Progenitor cell of endocrine pancreas (in vitro differentiated cells): ENCODE measurements at regions not wholly inside any gene's neighbourhood (a gene's known extent, or its start where the extent isn't known, plus 50 kb on each side); places are given as distances from the start of the nearest gene placed in this dataset.
"Not testable (repeated sequence)": the region's sequence is repeated elsewhere in the genome, so short reads cannot be mapped to it uniquely, and the experiment has no call there.

Source experiments
- DNase-seq: peaks from one replicate; pipeline ENCODE4 v3.0.0; 2021; ENCODE audit warnings: low spot score; ENCODE audit not compliant: unreplicated experiment
- H3K27ac Mint-ChIP-seq: 2 replicates; pipeline ENCODE4 v1.8.0; 2021; ENCODE audit warnings: mild to moderate bottlenecking, moderate library complexity, mixed read lengths
- H3K27me3 Mint-ChIP-seq: 2 replicates; pipeline ENCODE4 v1.8.0; 2021; ENCODE audit warnings: mixed read lengths
- H3K36me3 Mint-ChIP-seq: 2 replicates; pipeline ENCODE4 v1.8.0; 2022; ENCODE audit warnings: mixed read lengths; ENCODE audit not compliant: insufficient read depth
- H3K4me1 Mint-ChIP-seq: 2 replicates; pipeline ENCODE4 v1.8.0; 2021; ENCODE audit warnings: low read depth, mixed read lengths
- H3K4me3 Mint-ChIP-seq: 2 replicates; pipeline ENCODE4 v1.8.0; 2021; ENCODE audit warnings: low read depth, mild to moderate bottlenecking, moderate library complexity, mixed read lengths
- H3K9me3 Mint-ChIP-seq: 2 replicates; pipeline ENCODE4 v1.8.0; 2021; ENCODE audit warnings: low read depth, mixed read lengths
- TF ChIP-seq, protein P1 (sequence below): fragments of 200-600 bp; sonication (generic); IDR thresholded peaks from one replicate; pipeline ENCODE4 v1.5.0; 2021; ENCODE audit warnings: antibody characterized with exemption, mild to moderate bottlenecking; ENCODE audit not compliant: unreplicated experiment

DNA sequence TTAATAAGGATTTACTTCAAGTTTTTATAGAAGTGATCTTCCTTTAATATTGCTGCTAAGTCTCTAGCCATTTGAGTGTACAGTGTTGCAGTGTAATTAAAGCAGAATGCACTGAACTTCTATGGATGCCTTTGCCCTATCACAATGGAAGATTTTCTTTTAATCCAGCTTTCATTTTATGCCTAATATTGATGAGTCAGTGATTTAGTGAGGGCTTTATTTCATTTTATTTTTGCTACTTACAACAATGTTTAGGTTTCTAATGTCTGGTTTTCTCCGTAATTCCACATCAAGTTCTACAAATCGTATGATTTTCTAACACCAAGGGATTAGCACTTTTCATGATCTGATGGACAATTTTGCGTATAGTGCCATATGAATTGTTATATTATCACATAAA lies 504.1 kb downstream of the PCDH11X start:
- no peaks in the 10 kb centered on the region for H3K36me3 Mint-ChIP-seq
- TF ChIP-seq, protein P1, sequence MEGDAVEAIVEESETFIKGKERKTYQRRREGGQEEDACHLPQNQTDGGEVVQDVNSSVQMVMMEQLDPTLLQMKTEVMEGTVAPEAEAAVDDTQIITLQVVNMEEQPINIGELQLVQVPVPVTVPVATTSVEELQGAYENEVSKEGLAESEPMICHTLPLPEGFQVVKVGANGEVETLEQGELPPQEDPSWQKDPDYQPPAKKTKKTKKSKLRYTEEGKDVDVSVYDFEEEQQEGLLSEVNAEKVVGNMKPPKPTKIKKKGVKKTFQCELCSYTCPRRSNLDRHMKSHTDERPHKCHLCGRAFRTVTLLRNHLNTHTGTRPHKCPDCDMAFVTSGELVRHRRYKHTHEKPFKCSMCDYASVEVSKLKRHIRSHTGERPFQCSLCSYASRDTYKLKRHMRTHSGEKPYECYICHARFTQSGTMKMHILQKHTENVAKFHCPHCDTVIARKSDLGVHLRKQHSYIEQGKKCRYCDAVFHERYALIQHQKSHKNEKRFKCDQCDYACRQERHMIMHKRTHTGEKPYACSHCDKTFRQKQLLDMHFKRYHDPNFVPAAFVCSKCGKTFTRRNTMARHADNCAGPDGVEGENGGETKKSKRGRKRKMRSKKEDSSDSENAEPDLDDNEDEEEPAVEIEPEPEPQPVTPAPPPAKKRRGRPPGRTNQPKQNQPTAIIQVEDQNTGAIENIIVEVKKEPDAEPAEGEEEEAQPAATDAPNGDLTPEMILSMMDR, result no peak
- H3K9me3 Mint-ChIP-seq, result no peaks in the 10 kb centered on the region
- H3K4me3 Mint-ChIP-seq, result no peak overlapping the region
- H3K27me3 Mint-ChIP-seq, result no peaks in the 10 kb centered on the region
- no peaks in the 10 kb centered on the region for H3K4me1 Mint-ChIP-seq
- no peak overlapping the region for H3K27ac Mint-ChIP-seq
- DNase-seq, result no peak

DNA sequence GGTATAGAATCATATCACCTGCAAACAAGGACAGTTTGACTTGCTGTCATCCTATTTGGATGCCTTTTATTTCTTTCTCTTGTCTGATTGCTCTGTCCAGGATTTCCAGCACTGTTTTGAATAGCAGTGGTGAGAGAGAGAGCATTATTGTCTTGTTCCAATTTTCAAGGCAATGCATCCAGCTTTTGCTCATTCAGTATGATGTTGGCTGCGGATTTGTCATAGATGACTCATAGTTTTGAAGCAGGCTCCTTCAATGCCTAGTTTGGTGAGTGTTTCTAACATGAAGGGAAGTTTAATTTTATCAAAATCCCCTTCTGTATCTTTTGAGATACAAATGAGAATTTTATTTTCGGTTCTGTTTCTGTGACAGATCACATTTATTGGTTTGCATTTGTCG lies 518.9 kb downstream of the PCDH11X start:
- not testable (repeated sequence) for H3K36me3 Mint-ChIP-seq, H3K27me3 Mint-ChIP-seq, H3K4me1 Mint-ChIP-seq, H3K4me3 Mint-ChIP-seq, H3K9me3 Mint-ChIP-seq, H3K27ac Mint-ChIP-seq, DNase-seq

DNA sequence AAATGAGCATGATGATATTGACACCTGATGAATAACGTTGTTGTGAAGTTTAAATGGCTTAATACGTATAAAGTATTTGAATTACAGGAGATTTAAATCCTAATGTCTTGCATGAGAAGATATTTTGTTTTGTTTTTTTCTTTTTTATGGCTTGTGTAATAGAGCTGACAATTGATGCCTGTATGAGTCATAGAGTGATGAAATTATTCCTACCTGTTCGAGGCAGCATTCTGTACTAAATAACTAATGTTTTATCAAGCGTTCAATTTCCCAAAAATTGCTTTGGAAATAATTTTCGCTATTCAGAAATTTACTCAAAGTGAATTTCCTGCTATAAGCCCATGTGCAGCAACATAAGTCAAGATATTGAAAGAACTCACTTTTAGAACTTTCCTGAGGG lies 554.0 kb downstream of the PCDH11X start:
- not testable (repeated sequence) for H3K4me3 Mint-ChIP-seq, DNase-seq, H3K9me3 Mint-ChIP-seq, H3K36me3 Mint-ChIP-seq, H3K27me3 Mint-ChIP-seq, H3K27ac Mint-ChIP-seq, H3K4me1 Mint-ChIP-seq

DNA sequence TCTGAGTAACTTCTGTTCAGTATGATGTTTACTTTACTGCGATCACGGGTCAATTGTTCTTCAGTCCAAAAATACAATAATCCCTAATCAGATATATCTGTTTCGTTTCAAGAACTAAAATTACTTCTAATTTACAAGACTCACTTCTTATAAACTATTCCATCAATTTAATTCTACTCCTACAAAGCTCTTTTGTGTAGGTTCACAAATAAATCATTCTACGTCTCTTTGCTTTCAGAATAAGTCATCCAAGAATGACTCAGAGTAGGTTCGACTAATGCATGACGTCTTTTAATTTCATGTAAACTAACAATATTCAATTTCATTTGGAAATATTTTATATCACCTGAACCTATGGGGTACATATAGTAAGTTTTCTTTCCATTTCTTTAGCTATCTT lies 571.9 kb downstream of the PCDH11X start:
- H3K27me3 Mint-ChIP-seq, H3K4me1 Mint-ChIP-seq, H3K9me3 Mint-ChIP-seq, H3K4me3 Mint-ChIP-seq, DNase-seq, H3K27ac Mint-ChIP-seq, H3K36me3 Mint-ChIP-seq: not testable (repeated sequence)

DNA sequence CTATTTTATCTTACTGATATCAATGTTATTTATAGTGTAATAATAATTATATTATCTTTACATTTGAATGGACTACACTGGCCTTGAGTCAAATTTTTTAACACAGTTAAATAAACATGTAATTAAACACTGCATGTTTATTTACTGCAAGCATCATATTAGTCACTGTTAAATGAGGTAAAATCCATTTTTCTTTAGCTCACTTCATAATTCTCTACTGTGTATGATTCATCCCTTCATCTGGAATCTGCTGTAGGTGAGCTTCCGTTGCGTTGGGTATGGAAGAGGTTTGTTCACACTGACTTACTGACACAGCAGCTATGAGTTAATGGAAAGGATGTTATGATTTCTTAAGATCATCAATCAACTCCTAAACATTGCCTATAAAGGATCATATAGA lies 572.3 kb downstream of the PCDH11X start:
- no peaks in the 10 kb centered on the region for H3K9me3 Mint-ChIP-seq
- H3K36me3 Mint-ChIP-seq, result no peaks in the 10 kb centered on the region

More for the DNA sequence above, 572.3 kb downstream of the PCDH11X start:
- H3K27me3 Mint-ChIP-seq, result no peaks in the 10 kb centered on the region
- TF ChIP-seq, protein P1, result no peak
- H3K4me3 Mint-ChIP-seq, result no peak overlapping the region
- no peak for DNase-seq
- H3K27ac Mint-ChIP-seq, result no peak overlapping the region
- no peaks in the 10 kb centered on the region for H3K4me1 Mint-ChIP-seq
